Liver (tissue), 8 donors: ENCODE measurements at regions not wholly inside any gene's neighbourhood (a gene's known extent, or its start where the extent isn't known, plus 50 kb on each side); places are given as distances from the start of the nearest gene placed in this dataset.

Experiments used
- DNase-seq: peaks from one replicate; pipeline ENCODE4 v3.0.0-alpha.2; 2017; ENCODE audit warnings: low spot score
- H3K27ac ChIP-seq, 2 donors: one replicate each; pipeline ENCODE4 v1.7.0; 2013; ENCODE audit warnings: inconsistent platforms in 2 of 2, low read length in 2 of 2, control low read depth in 1 of 2, low read depth in 1 of 2, mild to moderate bottlenecking in 1 of 2
- H3K27me3 ChIP-seq, 4 donors: one replicate each; pipeline versions ENCODE4 v1.6.1 to v1.7.0; 2013; ENCODE audit warnings: low read length in 3 of 4, inconsistent platforms in 1 of 4, mild to moderate bottlenecking in 1 of 4, moderate library complexity in 1 of 4; ENCODE audit not compliant: control insufficient read depth in 4 of 4, insufficient read depth in 4 of 4
- H3K36me3 ChIP-seq, 4 donors: one replicate each; pipeline versions ENCODE4 v1.6.1 to v1.7.0; 2013; ENCODE audit warnings: low read length in 3 of 4, mild to moderate bottlenecking in 3 of 4, low read depth in 1 of 4, moderate library complexity in 1 of 4; ENCODE audit not compliant: control insufficient read depth in 4 of 4, insufficient read depth in 3 of 4
- H3K4me1 ChIP-seq, 4 donors: one replicate each; pipeline versions ENCODE4 v1.6.1 to v1.7.0; 2013; ENCODE audit warnings: low read length in 3 of 4, mild to moderate bottlenecking in 3 of 4, moderate library complexity in 1 of 4; ENCODE audit not compliant: control insufficient read depth in 4 of 4, insufficient read depth in 4 of 4
- H3K4me3 ChIP-seq, 3 donors: one replicate each; pipeline versions ENCODE4 v1.6.1 to v1.7.0; 2013; ENCODE audit warnings: low read length in 3 of 3, control low read depth in 1 of 3, low read depth in 1 of 3, mild to moderate bottlenecking in 1 of 3
- H3K9ac ChIP-seq, 2 donors: one replicate each; pipeline ENCODE4 v1.7.0; 2013; ENCODE audit warnings: low read length in 2 of 2, mild to moderate bottlenecking in 2 of 2, moderate library complexity in 2 of 2, control low read depth in 1 of 2, low read depth in 1 of 2
- H3K9me3 ChIP-seq, 4 donors: one replicate each; pipeline versions ENCODE4 v1.6.1 to v1.7.0; 2013; ENCODE audit warnings: low read length in 3 of 4; ENCODE audit not compliant: control insufficient read depth in 4 of 4
- EGR1 ChIP-seq, 2 donors: IDR thresholded peaks; 2 replicates each; pipeline ENCODE4 v1.6.1; 2016 to 2018; ENCODE audit warnings: antibody characterized with exemption in 2 of 2, low read depth in 2 of 2
- FOXA1 ChIP-seq: IDR thresholded peaks from 2 replicates; pipeline ENCODE4 v1.6.1; 2016; ENCODE audit warnings: antibody characterized with exemption
- FOXA2 ChIP-seq: IDR thresholded peaks from 2 replicates; pipeline ENCODE4 v1.6.1; 2016; ENCODE audit warnings: antibody characterized with exemption
- HNF4G ChIP-seq: IDR thresholded peaks from 2 replicates; pipeline ENCODE4 v1.6.1; 2016; ENCODE audit warnings: antibody characterized with exemption
- JUND ChIP-seq, 2 donors: IDR thresholded peaks; 2 replicates each; pipeline ENCODE4 v1.6.1; 2016; ENCODE audit warnings: antibody characterized with exemption in 2 of 2
- NR2F2 ChIP-seq: IDR thresholded peaks from 2 replicates; pipeline ENCODE4 v1.6.1; 2016; ENCODE audit warnings: antibody characterized with exemption
- RAD21 ChIP-seq, 2 donors: IDR thresholded peaks; 2 replicates each; pipeline ENCODE4 v1.6.1; 2016; ENCODE audit warnings: antibody characterized with exemption in 2 of 2, mild to moderate bottlenecking in 2 of 2
- RXRA ChIP-seq, 2 donors: IDR thresholded peaks; 2 replicates each; pipeline ENCODE4 v1.6.1; 2017 to 2018; ENCODE audit warnings: antibody characterized with exemption in 2 of 2, mild to moderate bottlenecking in 1 of 2
- SP1 ChIP-seq: IDR thresholded peaks from 2 replicates; pipeline ENCODE4 v1.6.1; 2018; ENCODE audit warnings: antibody characterized with exemption, mild to moderate bottlenecking
- TAF1 ChIP-seq: conservative IDR thresholded peaks from 2 replicates; pipeline ENCODE4 v1.6.1; 2016; ENCODE audit warnings: antibody characterized with exemption, mild to moderate bottlenecking
- YY1 ChIP-seq: IDR thresholded peaks from 2 replicates; pipeline ENCODE4 v1.6.1; 2016; ENCODE audit warnings: antibody characterized with exemption, mild to moderate bottlenecking
- WGBS: extraction: QIAGEN DNeasy Blood & Tissue Kit; methylation state at CpG from one replicate; pipeline ENCODE4 v1.1.7; 2013; 5-methylcytosine and 5-hydroxymethylcytosine counted together
- TF ChIP-seq, protein P1 (sequence below): fragments of 150-350 bp; IDR thresholded peaks from 2 replicates; pipeline ENCODE4 v1.5.1; 2017; ENCODE audit warnings: improper control_type of control experiment, low read depth, low read length; ENCODE audit not compliant: missing input control
- TF ChIP-seq, protein P2 (sequence below): IDR thresholded peaks from 2 replicates; pipeline ENCODE4 v1.6.1; 2016; ENCODE audit warnings: antibody characterized with exemption, mild to moderate bottlenecking
- TF ChIP-seq, protein P3 (sequence below): IDR thresholded peaks from 2 replicates; pipeline ENCODE4 v1.6.1; 2016; ENCODE audit warnings: antibody characterized with exemption
- donor health status: healthy.
- donor health status: healthy.
- donor health status: healthy.
- donor health status: healthy.
- donor health status: healthy.

- no peaks in the 10 kb centered on the region for H3K36me3 ChIP-seq
- no peaks in the 10 kb centered on the region for H3K9me3 ChIP-seq
- no peak for DNase-seq
- no peak overlapping the region for H3K9ac ChIP-seq
- TF ChIP-seq, protein P1, sequence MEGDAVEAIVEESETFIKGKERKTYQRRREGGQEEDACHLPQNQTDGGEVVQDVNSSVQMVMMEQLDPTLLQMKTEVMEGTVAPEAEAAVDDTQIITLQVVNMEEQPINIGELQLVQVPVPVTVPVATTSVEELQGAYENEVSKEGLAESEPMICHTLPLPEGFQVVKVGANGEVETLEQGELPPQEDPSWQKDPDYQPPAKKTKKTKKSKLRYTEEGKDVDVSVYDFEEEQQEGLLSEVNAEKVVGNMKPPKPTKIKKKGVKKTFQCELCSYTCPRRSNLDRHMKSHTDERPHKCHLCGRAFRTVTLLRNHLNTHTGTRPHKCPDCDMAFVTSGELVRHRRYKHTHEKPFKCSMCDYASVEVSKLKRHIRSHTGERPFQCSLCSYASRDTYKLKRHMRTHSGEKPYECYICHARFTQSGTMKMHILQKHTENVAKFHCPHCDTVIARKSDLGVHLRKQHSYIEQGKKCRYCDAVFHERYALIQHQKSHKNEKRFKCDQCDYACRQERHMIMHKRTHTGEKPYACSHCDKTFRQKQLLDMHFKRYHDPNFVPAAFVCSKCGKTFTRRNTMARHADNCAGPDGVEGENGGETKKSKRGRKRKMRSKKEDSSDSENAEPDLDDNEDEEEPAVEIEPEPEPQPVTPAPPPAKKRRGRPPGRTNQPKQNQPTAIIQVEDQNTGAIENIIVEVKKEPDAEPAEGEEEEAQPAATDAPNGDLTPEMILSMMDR: no peak
- TF ChIP-seq TAF1: no peak
- TF ChIP-seq HNF4G: no peak
- no peak for TF ChIP-seq RAD21 (IDR thresholded peaks at IDR 0.05)
- no peaks in the 10 kb centered on the region for H3K27me3 ChIP-seq
- H3K27ac ChIP-seq: no peak overlapping the region
- 28% methylated on average over 1 of the region's 1 CpG for WGBS
- no peak overlapping the region for H3K4me3 ChIP-seq
- H3K4me1 ChIP-seq: no peaks in the 10 kb centered on the region
Measured at GRCh38 chr4:31715302-31715701, 995.1 kb downstream of the PCDH7 start.

- Histone ChIP-seq H3K9ac (no peak overlapping the region), H3K27me3 (no peaks in the 10 kb centered on the region), H3K4me1 (no peaks in the 10 kb centered on the region), H3K9me3 (no peaks in the 10 kb centered on the region), H3K4me3 (no peak overlapping the region), H3K27ac (no peak overlapping the region), H3K36me3 (no peaks in the 10 kb centered on the region)
- 39% methylated on average over 1 of the region's 1 CpG for WGBS
- no peak for DNase-seq
- no peak for TF ChIP-seq HNF4G
- TF ChIP-seq, protein P2, sequence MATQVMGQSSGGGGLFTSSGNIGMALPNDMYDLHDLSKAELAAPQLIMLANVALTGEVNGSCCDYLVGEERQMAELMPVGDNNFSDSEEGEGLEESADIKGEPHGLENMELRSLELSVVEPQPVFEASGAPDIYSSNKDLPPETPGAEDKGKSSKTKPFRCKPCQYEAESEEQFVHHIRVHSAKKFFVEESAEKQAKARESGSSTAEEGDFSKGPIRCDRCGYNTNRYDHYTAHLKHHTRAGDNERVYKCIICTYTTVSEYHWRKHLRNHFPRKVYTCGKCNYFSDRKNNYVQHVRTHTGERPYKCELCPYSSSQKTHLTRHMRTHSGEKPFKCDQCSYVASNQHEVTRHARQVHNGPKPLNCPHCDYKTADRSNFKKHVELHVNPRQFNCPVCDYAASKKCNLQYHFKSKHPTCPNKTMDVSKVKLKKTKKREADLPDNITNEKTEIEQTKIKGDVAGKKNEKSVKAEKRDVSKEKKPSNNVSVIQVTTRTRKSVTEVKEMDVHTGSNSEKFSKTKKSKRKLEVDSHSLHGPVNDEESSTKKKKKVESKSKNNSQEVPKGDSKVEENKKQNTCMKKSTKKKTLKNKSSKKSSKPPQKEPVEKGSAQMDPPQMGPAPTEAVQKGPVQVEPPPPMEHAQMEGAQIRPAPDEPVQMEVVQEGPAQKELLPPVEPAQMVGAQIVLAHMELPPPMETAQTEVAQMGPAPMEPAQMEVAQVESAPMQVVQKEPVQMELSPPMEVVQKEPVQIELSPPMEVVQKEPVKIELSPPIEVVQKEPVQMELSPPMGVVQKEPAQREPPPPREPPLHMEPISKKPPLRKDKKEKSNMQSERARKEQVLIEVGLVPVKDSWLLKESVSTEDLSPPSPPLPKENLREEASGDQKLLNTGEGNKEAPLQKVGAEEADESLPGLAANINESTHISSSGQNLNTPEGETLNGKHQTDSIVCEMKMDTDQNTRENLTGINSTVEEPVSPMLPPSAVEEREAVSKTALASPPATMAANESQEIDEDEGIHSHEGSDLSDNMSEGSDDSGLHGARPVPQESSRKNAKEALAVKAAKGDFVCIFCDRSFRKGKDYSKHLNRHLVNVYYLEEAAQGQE: no peak
Measured at GRCh38 chr4:31727030-31727429, 1006.9 kb downstream of the PCDH7 start.

DNA sequence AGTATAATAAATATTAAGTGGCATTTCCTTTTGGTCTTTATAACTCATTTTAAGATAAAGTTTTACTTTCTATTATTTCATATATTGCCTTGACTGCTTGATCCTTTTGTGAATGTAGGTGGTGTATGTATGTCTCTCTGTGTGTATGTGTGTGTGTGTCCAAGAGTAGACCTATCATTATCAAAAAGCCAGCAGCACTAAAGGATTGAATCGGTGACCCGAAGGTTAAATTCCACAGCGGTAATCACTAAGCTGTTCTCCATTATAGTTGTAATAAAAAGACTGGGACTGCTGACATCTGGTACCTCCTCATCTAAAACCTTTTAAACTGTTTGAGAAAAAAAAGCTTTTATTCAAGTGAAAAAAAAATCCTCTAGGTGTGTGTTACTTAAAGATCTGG lies 1014.8 kb downstream of the PCDH7 start:
- no peak for DNase-seq
- WGBS: 91% methylated on average over 3 of the region's 3 CpGs

GRCh38 chr4:31737419-31737818 lies 1017.2 kb downstream of the PCDH7 start:
- 58% methylated on average over 3 of the region's 3 CpGs for WGBS
- no peak for DNase-seq
- H3K4me1 ChIP-seq: no peaks in the 10 kb centered on the region
- H3K27ac ChIP-seq: no peak overlapping the region
- TF ChIP-seq, protein P1: no peak
- TF ChIP-seq JUND (IDR thresholded peaks at IDR 0.05) (no peak), FOXA1 (no peak), HNF4G (no peak), NR2F2 (no peak), YY1 (no peak), TAF1 (no peak), RXRA (IDR thresholded peaks at IDR 0.05) (no peak), SP1 (no peak), FOXA2 (no peak), EGR1 (IDR thresholded peaks at IDR 0.05; ENCODE audit: low read depth in 2 of 2) (no peak)
- TF ChIP-seq, protein P3, sequence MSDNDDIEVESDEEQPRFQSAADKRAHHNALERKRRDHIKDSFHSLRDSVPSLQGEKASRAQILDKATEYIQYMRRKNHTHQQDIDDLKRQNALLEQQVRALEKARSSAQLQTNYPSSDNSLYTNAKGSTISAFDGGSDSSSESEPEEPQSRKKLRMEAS: no peak
- H3K27me3 ChIP-seq: no peaks in the 10 kb centered on the region
- no peaks in the 10 kb centered on the region for H3K36me3 ChIP-seq
- H3K9me3 ChIP-seq: no peaks in the 10 kb centered on the region
- H3K9ac ChIP-seq: no peak overlapping the region
- H3K4me3 ChIP-seq: no peak overlapping the region

More for the DNA sequence above, 1014.8 kb downstream of the PCDH7 start:
- Histone ChIP-seq H3K36me3 (no peaks in the 10 kb centered on the region), H3K9ac (no peak overlapping the region), H3K4me1 (no peaks in the 10 kb centered on the region), H3K27me3 (no peaks in the 10 kb centered on the region), H3K9me3 (no peaks in the 10 kb centered on the region), H3K4me3 (no peak overlapping the region), H3K27ac (no peak overlapping the region)
- no peak for TF ChIP-seq YY1
